CD14-positive monocyte (primary cell): ENCODE measurements at regions not wholly inside any gene's neighbourhood (a gene's known extent, or its start where the extent isn't known, plus 50 kb on each side); places are given as distances from the start of the nearest gene placed in this dataset.

Source experiments
- DNase-seq, 3 donors: peaks; one replicate each; pipeline ENCODE4 v3.0.0-alpha.2; 2011 to 2022
- H2AFZ ChIP-seq: 2 replicates; pipeline ENCODE4 v1.6.0; 2012; ENCODE audit warnings: mild to moderate bottlenecking, low read depth, low read length, inconsistent platforms; ENCODE audit not compliant: insufficient read depth, poor library complexity, severe bottlenecking
- H3K27ac ChIP-seq, 2 donors: 1 replicate in 1 of 2; 2 replicates in 1 of 2; pipeline ENCODE4 v1.5.1; 2012 to 2013; ENCODE audit warnings: low read length in 2 of 2, control low read depth in 1 of 2, inconsistent platforms in 1 of 2, low read depth in 1 of 2, mild to moderate bottlenecking in 1 of 2
- H3K27me3 ChIP-seq, 2 donors: one replicate each; pipeline versions ENCODE4 v1.6.0 to v1.6.1; 2011 to 2013; ENCODE audit warnings: low read length in 2 of 2; ENCODE audit not compliant: control insufficient read depth in 2 of 2, insufficient read depth in 2 of 2
- H3K36me3 ChIP-seq, 2 donors: replicated peaks in 1 of 2; 1 replicate in 1 of 2; 2 replicates in 1 of 2; pipeline versions ENCODE4 v1.5.1 to v1.6.1; 2012 to 2013; ENCODE audit warnings: low read length in 2 of 2, control low read depth in 1 of 2, inconsistent platforms in 1 of 2, mild to moderate bottlenecking in 1 of 2; ENCODE audit not compliant: insufficient read depth in 2 of 2, control insufficient read depth in 1 of 2
- H3K4me1 ChIP-seq, 2 donors: 1 replicate in 1 of 2; 2 replicates in 1 of 2; pipeline versions ENCODE4 v1.5.1 to v1.6.1; 2012 to 2013; ENCODE audit warnings: low read length in 2 of 2, control low read depth in 1 of 2, inconsistent platforms in 1 of 2, mild to moderate bottlenecking in 1 of 2, moderate library complexity in 1 of 2; ENCODE audit not compliant: insufficient read depth in 2 of 2, control insufficient read depth in 1 of 2
- H3K4me2 ChIP-seq: replicated peaks from 2 replicates; pipeline ENCODE3; 2012; ENCODE audit warnings: low read length, moderate library complexity, mild to moderate bottlenecking; ENCODE audit not compliant: poor library complexity, severe bottlenecking; ENCODE audit errors: extremely low read depth
- H3K4me3 ChIP-seq, 3 experiments: fragments of 200-600 bp in 1 of 3; sonication (generic) in 1 of 3; replicated peaks in 1 of 3; 1 replicate in 2 of 3; 2 replicates in 1 of 3; pipeline ENCODE4 v1.5.1; 2011 to 2013; ENCODE audit warnings: low read length in 3 of 3, mild to moderate bottlenecking in 3 of 3, control low read depth in 2 of 3, low read depth in 2 of 3, inconsistent platforms in 1 of 3, moderate library complexity in 1 of 3
- H3K79me2 ChIP-seq: 2 replicates; pipeline ENCODE4 v1.6.0; 2012; ENCODE audit warnings: mild to moderate bottlenecking, control low read depth, inconsistent platforms, low read length, moderate library complexity; ENCODE audit not compliant: insufficient read depth
- H3K9ac ChIP-seq: 2 replicates; pipeline ENCODE4 v1.6.0; 2017; ENCODE audit warnings: low read length, mild to moderate bottlenecking; ENCODE audit not compliant: insufficient read depth, poor library complexity, severe bottlenecking
- H3K9me3 ChIP-seq, 2 donors: replicated peaks in 1 of 2; 1 replicate in 1 of 2; 2 replicates in 1 of 2; pipeline versions ENCODE4 v1.5.1 to v1.6.1; 2012 to 2013; ENCODE audit warnings: low read length in 2 of 2, control low read depth in 1 of 2; ENCODE audit not compliant: control insufficient read depth in 1 of 2, insufficient read depth in 1 of 2
- H4K20me1 ChIP-seq: 2 replicates; pipeline ENCODE4 v1.6.0; 2012; ENCODE audit warnings: mild to moderate bottlenecking, low read length, control low read depth, moderate library complexity; ENCODE audit not compliant: insufficient read depth
- H3K27ac Mint-ChIP-seq, 7 donors: one replicate each; pipeline ENCODE4 v1.8.0; 2020; ENCODE audit warnings: mild to moderate bottlenecking in 7 of 7, mixed read lengths in 7 of 7, moderate library complexity in 6 of 7, inconsistent platforms in 2 of 7
- H3K27me3 Mint-ChIP-seq, 3 donors: one replicate each; pipeline ENCODE4 v1.8.0; 2021 to 2022; ENCODE audit warnings: low read depth in 3 of 3, mild to moderate bottlenecking in 3 of 3, mixed read lengths in 3 of 3, moderate library complexity in 3 of 3, inconsistent platforms in 1 of 3
- H3K36me3 Mint-ChIP-seq, 2 donors: one replicate each; pipeline ENCODE4 v1.8.0; 2020; ENCODE audit warnings: mixed read lengths in 2 of 2, inconsistent platforms in 1 of 2, mild to moderate bottlenecking in 1 of 2
- H3K4me1 Mint-ChIP-seq: one replicate; pipeline ENCODE4 v1.8.0; 2020; ENCODE audit warnings: mild to moderate bottlenecking, mixed read lengths
- H3K4me3 Mint-ChIP-seq, 2 donors: one replicate each; pipeline ENCODE4 v1.8.0; 2020; ENCODE audit warnings: mild to moderate bottlenecking in 2 of 2, mixed read lengths in 2 of 2, moderate library complexity in 1 of 2
- H3K9me3 Mint-ChIP-seq, 7 donors: one replicate each; pipeline ENCODE4 v1.8.0; 2020 to 2022; ENCODE audit warnings: mixed read lengths in 7 of 7, mild to moderate bottlenecking in 6 of 7, moderate library complexity in 6 of 7, inconsistent platforms in 2 of 7
- WGBS: methylation state at CpG from one replicate; pipeline ENCODE4 v1.1.5; 2013; ENCODE audit warnings: missing lambda C conversion rate; ENCODE audit not compliant: insufficient coverage; 5-methylcytosine and 5-hydroxymethylcytosine counted together
- intact Hi-C, 2 donors: fragments of 100-400 bp; cut with micrococcal nuclease; formaldehyde crosslinking; loops; one replicate each; pipeline versions ENCODE4 v1.15.0 to v1.15.1; 2023
- TF ChIP-seq, protein P1 (sequence below): fragments of 200-600 bp; IDR thresholded peaks from one replicate; pipeline ENCODE4 v1.8.0; 2022; ENCODE audit warnings: antibody characterized with exemption, mild to moderate bottlenecking

DNA sequence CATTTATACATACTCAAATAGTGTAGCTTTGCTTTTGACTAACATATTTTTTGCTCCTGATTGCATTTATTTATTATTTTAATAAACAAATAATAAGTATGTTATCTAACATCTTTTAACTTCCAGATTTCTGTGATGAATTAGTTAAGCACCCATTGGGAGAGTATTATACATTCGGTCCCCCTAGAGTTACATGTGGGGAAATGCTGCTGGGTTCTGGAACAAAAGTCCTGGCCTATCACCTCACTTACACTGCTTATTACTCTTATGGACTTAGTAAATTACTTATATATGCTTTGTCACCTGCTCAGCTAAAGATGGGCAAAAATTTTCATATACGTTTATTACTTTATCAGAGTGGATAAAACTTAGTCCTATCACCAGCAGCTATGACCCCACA lies 1163.0 kb downstream of the FAM181B start:
- peaks cover 0 to 6% (median 0%) of the 10 kb centered on the region in 7 donors for H3K9me3 Mint-ChIP-seq
- H3K4me3 Mint-ChIP-seq, result no peak overlapping the region
- H3K27me3 Mint-ChIP-seq, result no peaks in the 10 kb centered on the region
- no peak for DNase-seq
- Histone ChIP-seq H3K36me3 (no peaks in the 10 kb centered on the region), H3K9me3 (no peaks in the 10 kb centered on the region), H4K20me1 (no peaks in the 10 kb centered on the region), H3K27ac (no peak overlapping the region), H3K27me3 (no peaks in the 10 kb centered on the region), H3K79me2 (no peaks in the 10 kb centered on the region), H3K4me2 (no peak overlapping the region), H3K9ac (no peak overlapping the region), H2AFZ (no peak overlapping the region), H3K4me1 (no peaks in the 10 kb centered on the region), H3K4me3 (no peak overlapping the region)
- no peaks in the 10 kb centered on the region for H3K36me3 Mint-ChIP-seq
- no CpG with 5 or more reads among the region's 2 CpGs for WGBS
- no peaks in the 10 kb centered on the region for H3K4me1 Mint-ChIP-seq
- intact Hi-C loops, result no loop called here
- TF ChIP-seq, protein P1, sequence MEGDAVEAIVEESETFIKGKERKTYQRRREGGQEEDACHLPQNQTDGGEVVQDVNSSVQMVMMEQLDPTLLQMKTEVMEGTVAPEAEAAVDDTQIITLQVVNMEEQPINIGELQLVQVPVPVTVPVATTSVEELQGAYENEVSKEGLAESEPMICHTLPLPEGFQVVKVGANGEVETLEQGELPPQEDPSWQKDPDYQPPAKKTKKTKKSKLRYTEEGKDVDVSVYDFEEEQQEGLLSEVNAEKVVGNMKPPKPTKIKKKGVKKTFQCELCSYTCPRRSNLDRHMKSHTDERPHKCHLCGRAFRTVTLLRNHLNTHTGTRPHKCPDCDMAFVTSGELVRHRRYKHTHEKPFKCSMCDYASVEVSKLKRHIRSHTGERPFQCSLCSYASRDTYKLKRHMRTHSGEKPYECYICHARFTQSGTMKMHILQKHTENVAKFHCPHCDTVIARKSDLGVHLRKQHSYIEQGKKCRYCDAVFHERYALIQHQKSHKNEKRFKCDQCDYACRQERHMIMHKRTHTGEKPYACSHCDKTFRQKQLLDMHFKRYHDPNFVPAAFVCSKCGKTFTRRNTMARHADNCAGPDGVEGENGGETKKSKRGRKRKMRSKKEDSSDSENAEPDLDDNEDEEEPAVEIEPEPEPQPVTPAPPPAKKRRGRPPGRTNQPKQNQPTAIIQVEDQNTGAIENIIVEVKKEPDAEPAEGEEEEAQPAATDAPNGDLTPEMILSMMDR, result no peak
- no peak overlapping the region for H3K27ac Mint-ChIP-seq

- TF ChIP-seq, protein P1, result no peak
- Histone ChIP-seq H3K27ac (no peak overlapping the region), H3K9ac (no peak overlapping the region), H3K4me3 (no peak overlapping the region), H3K4me2 (no peak overlapping the region), H3K36me3 (no peaks in the 10 kb centered on the region), H3K9me3 (no peaks in the 10 kb centered on the region), H4K20me1 (no peaks in the 10 kb centered on the region), H2AFZ (no peak overlapping the region), H3K79me2 (no peaks in the 10 kb centered on the region), H3K4me1 (no peaks in the 10 kb centered on the region), H3K27me3 (no peaks in the 10 kb centered on the region)
- no CpG with 5 or more reads among the region's 1 CpG for WGBS
- DNase-seq, result no peak
- no peaks in the 10 kb centered on the region for H3K27me3 Mint-ChIP-seq
- no peaks in the 10 kb centered on the region for H3K36me3 Mint-ChIP-seq
- intact Hi-C loops, result no loop called here
- H3K4me1 Mint-ChIP-seq, result no peaks in the 10 kb centered on the region
- peaks cover 0 to 6% (median 2%) of the 10 kb centered on the region in 7 donors for H3K9me3 Mint-ChIP-seq
- no peak overlapping the region for H3K4me3 Mint-ChIP-seq
- H3K27ac Mint-ChIP-seq, result no peak overlapping the region
Observed at GRCh38 chr11:81569999-81570398, 1163.7 kb downstream of the FAM181B start.
